ENCODE measurements at regions not wholly inside any gene's neighbourhood (a gene's known extent, or its start where the extent isn't known, plus 50 kb on each side); places are given as distances from the start of the nearest gene placed in this dataset.

GRCh38 chr6:40654828-40655227, 67.7 kb upstream of the LRFN2 start:
- no peak for TF ChIP-seq GATA2 (IDR thresholded peaks at IDR 0.05; ENCODE audit: low read depth, low read length)
- no peak for TF ChIP-seq GATA3 (IDR thresholded peaks at IDR 0.05; ENCODE audit: low read depth, low read length)

Measured in SH-SY5Y (cell line).